ENCODE measurements at regions not wholly inside any gene's neighbourhood (a gene's known extent, or its start where the extent isn't known, plus 50 kb on each side); places are given as distances from the start of the nearest gene placed in this dataset.

- no peak for DNase-seq
These were observed 363.8 kb upstream of the SHH start for GRCh38 chr7:156176039-156176438.

- no peak for DNase-seq
These were observed 362.7 kb upstream of the SHH start for GRCh38 chr7:156175003-156175402.

- DNase-seq: no peak
These were observed 362.2 kb upstream of the SHH start for GRCh38 chr7:156174428-156174827.

GRCh38 chr7:156173748-156174353, 361.6 kb upstream of the SHH start:
- DNase-seq: no peak

GRCh38 chr7:156173346-156173745, 361.1 kb upstream of the SHH start:
- DNase-seq: no peak

GRCh38 chr7:156172638-156173037, 360.4 kb upstream of the SHH start:
- DNase-seq: no peak

- no peak for DNase-seq
These were observed 357.5 kb upstream of the SHH start for GRCh38 chr7:156169474-156170370.

GRCh38 chr7:156168434-156168833, 356.2 kb upstream of the SHH start:
- DNase-seq: no peak

- no peak for DNase-seq
These were observed 355.7 kb upstream of the SHH start for GRCh38 chr7:156167987-156168386.

GRCh38 chr7:156167417-156167807, 355.1 kb upstream of the SHH start:
- DNase-seq: no peak

- DNase-seq: no peak
These were observed 354.6 kb upstream of the SHH start for GRCh38 chr7:156166692-156167416.

- no peak for DNase-seq
These were observed 351.5 kb upstream of the SHH start for GRCh38 chr7:156163747-156164146.

GRCh38 chr7:156162451-156162850, 350.2 kb upstream of the SHH start:
- DNase-seq: no peak

GRCh38 chr7:156160811-156161210, 348.5 kb upstream of the SHH start:
- no peak for DNase-seq

- DNase-seq: no peak
These were observed 346.4 kb upstream of the SHH start for GRCh38 chr7:156158693-156159092.

- DNase-seq: no peak
These were observed 345.9 kb upstream of the SHH start for GRCh38 chr7:156158213-156158612.

- no peak for DNase-seq
These were observed 345.2 kb upstream of the SHH start for GRCh38 chr7:156157409-156158012.

GRCh38 chr7:156156734-156157408, 344.6 kb upstream of the SHH start:
- no peak for DNase-seq

- no peak for DNase-seq
These were observed 343.9 kb upstream of the SHH start for GRCh38 chr7:156155988-156156733.

- DNase-seq: no peak
These were observed 341.3 kb upstream of the SHH start for GRCh38 chr7:156153590-156153989.

GRCh38 chr7:156152390-156152789, 340.1 kb upstream of the SHH start:
- DNase-seq: no peak
